ENCODE measurements at regions not wholly inside any gene's neighbourhood (a gene's known extent, or its start where the extent isn't known, plus 50 kb on each side); places are given as distances from the start of the nearest gene placed in this dataset.

GRCh38 chr12:74820324-74820723 is 282.7 kb downstream of the ATXN7L3B start:
- Histone ChIP-seq H3K9ac (no peak overlapping the region), H3K4me3 (ENCODE audit: low read depth, low read length) (no peak overlapping the region), H3K4me2 (ENCODE audit: low read length) (no peak overlapping the region), H3K27ac (no peak overlapping the region), H3K27me3 (ENCODE audit: control insufficient read depth, insufficient read depth, low read length) (no peaks in the 10 kb centered on the region), H2AFZ (no peak overlapping the region), H3K9me3 (ENCODE audit: control insufficient read depth, low read length) (no peaks in the 10 kb centered on the region), H3K4me1 (no peaks in the 10 kb centered on the region), H3K36me3 (ENCODE audit: control insufficient read depth, insufficient read depth, low read length) (no peaks in the 10 kb centered on the region), H3K79me2 (no peaks in the 10 kb centered on the region)
- TF ChIP-seq, protein P1, sequence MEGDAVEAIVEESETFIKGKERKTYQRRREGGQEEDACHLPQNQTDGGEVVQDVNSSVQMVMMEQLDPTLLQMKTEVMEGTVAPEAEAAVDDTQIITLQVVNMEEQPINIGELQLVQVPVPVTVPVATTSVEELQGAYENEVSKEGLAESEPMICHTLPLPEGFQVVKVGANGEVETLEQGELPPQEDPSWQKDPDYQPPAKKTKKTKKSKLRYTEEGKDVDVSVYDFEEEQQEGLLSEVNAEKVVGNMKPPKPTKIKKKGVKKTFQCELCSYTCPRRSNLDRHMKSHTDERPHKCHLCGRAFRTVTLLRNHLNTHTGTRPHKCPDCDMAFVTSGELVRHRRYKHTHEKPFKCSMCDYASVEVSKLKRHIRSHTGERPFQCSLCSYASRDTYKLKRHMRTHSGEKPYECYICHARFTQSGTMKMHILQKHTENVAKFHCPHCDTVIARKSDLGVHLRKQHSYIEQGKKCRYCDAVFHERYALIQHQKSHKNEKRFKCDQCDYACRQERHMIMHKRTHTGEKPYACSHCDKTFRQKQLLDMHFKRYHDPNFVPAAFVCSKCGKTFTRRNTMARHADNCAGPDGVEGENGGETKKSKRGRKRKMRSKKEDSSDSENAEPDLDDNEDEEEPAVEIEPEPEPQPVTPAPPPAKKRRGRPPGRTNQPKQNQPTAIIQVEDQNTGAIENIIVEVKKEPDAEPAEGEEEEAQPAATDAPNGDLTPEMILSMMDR (IDR thresholded peaks at IDR 0.05), result no peak

DNA sequence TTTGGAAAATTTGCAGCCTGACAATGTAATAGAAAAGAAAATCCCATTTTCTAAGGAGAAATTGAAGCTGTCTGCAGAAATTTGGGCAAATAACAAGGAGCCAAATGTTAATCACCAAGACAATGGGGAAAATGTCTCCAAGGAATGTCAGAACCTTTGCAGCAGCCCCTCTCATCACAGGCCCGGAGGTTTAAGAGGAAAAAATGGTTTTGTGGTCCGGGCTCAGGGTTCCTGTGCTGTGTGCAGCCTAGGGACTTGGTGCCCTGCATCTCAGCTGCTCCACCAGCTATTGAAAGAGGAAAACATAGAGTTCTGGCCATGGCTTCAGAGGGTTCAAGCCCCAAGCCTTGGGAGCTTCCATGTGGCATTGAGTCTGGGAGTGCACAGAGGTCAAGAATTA is 298.9 kb downstream of the ATXN7L3B start:
- Histone ChIP-seq H3K36me3 (ENCODE audit: control insufficient read depth, insufficient read depth, low read length) (no peaks in the 10 kb centered on the region), H2AFZ (no peak overlapping the region), H3K9me3 (ENCODE audit: control insufficient read depth, low read length) (no peaks in the 10 kb centered on the region), H3K4me1 (no peaks in the 10 kb centered on the region), H3K4me3 (ENCODE audit: low read depth, low read length) (no peak overlapping the region), H3K27me3 (ENCODE audit: control insufficient read depth, insufficient read depth, low read length) (no peaks in the 10 kb centered on the region), H3K79me2 (no peaks in the 10 kb centered on the region), H3K9ac (no peak overlapping the region), H3K27ac (no peak overlapping the region), H3K4me2 (ENCODE audit: low read length) (no peak overlapping the region)
- TF ChIP-seq, protein P1 (IDR thresholded peaks at IDR 0.05), result no peak

DNA sequence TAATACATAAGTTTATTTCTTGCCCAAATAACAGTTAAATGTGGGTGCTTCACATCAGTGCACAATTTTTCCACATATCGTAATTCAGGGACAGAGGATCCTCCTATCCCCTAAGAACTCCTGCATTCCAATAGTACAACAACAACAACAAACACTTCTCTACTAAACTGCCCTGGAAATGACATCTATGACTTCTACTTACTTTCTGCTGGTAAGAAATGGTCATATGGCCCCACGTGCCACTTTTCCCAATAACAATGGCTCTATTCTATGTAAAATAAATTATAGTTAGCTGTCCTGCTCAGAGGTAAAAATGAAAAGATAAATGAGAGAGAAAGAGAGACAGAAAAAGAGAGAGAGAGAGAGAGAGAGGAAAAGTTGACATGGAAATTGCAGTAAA is 308.5 kb downstream of the ATXN7L3B start:
- no peaks in the 10 kb centered on the region for H3K9me3 ChIP-seq (ENCODE audit: control insufficient read depth, low read length)
- H3K4me3 ChIP-seq (ENCODE audit: low read depth, low read length), result no peak overlapping the region
- H3K36me3 ChIP-seq (ENCODE audit: control insufficient read depth, insufficient read depth, low read length), result no peaks in the 10 kb centered on the region
- TF ChIP-seq, protein P1 (IDR thresholded peaks at IDR 0.05), result no peak
- H3K4me2 ChIP-seq (ENCODE audit: low read length), result no peak overlapping the region
- no peak overlapping the region for H3K9ac ChIP-seq
- no peak overlapping the region for H2AFZ ChIP-seq
- H3K4me1 ChIP-seq, result no peaks in the 10 kb centered on the region
- no peaks in the 10 kb centered on the region for H3K27me3 ChIP-seq (ENCODE audit: control insufficient read depth, insufficient read depth, low read length)
- no peaks in the 10 kb centered on the region for H3K79me2 ChIP-seq
- H3K27ac ChIP-seq, result no peak overlapping the region

- no peak overlapping the region for H3K27ac ChIP-seq
- no peaks in the 10 kb centered on the region for H3K9me3 ChIP-seq (ENCODE audit: control insufficient read depth, low read length)
- H3K4me2 ChIP-seq (ENCODE audit: low read length), result no peak overlapping the region
- no peaks in the 10 kb centered on the region for H3K36me3 ChIP-seq (ENCODE audit: control insufficient read depth, insufficient read depth, low read length)
- no peak overlapping the region for H3K4me3 ChIP-seq (ENCODE audit: low read depth, low read length)
- TF ChIP-seq, protein P1 (IDR thresholded peaks at IDR 0.05), result no peak
- no peak overlapping the region for H3K9ac ChIP-seq
- H2AFZ ChIP-seq, result no peak overlapping the region
- H3K4me1 ChIP-seq, result no peaks in the 10 kb centered on the region
- H3K27me3 ChIP-seq (ENCODE audit: control insufficient read depth, insufficient read depth, low read length), result no peaks in the 10 kb centered on the region
- no peaks in the 10 kb centered on the region for H3K79me2 ChIP-seq
Observed at GRCh38 chr12:74847169-74847568, 309.5 kb downstream of the ATXN7L3B start.

- no peak overlapping the region for H3K9ac ChIP-seq
- no peaks in the 10 kb centered on the region for H3K36me3 ChIP-seq (ENCODE audit: control insufficient read depth, insufficient read depth, low read length)
- no peaks in the 10 kb centered on the region for H3K79me2 ChIP-seq
- no peaks in the 10 kb centered on the region for H3K9me3 ChIP-seq (ENCODE audit: control insufficient read depth, low read length)
- no peak overlapping the region for H2AFZ ChIP-seq
- H3K4me1 ChIP-seq, result no peaks in the 10 kb centered on the region
- H3K27ac ChIP-seq, result no peak overlapping the region
- no peak overlapping the region for H3K4me2 ChIP-seq (ENCODE audit: low read length)
- no peaks in the 10 kb centered on the region for H3K27me3 ChIP-seq (ENCODE audit: control insufficient read depth, insufficient read depth, low read length)
- TF ChIP-seq, protein P1 (IDR thresholded peaks at IDR 0.05), result no peak
- no peak overlapping the region for H3K4me3 ChIP-seq (ENCODE audit: low read depth, low read length)
Observed at GRCh38 chr12:74848006-74848405, 310.4 kb downstream of the ATXN7L3B start.

All from parathyroid adenoma (tissue), 2 donors.